IMR-90 (cell line): ENCODE measurements at regions not wholly inside any gene's neighbourhood (a gene's known extent, or its start where the extent isn't known, plus 50 kb on each side); places are given as distances from the start of the nearest gene placed in this dataset.
"Not testable (repeated sequence)": the region's sequence is repeated elsewhere in the genome, so short reads cannot be mapped to it uniquely, and the experiment has no call there.

Experiments
- ATAC-seq: fragments of 200-7000 bp; cut with Tn5 transposase; 2 replicates; pipeline ENCODE4 v1.9.1; 2020; ENCODE audit warnings: low read depth, mild to moderate bottlenecking, moderate library complexity
- BruUV-seq: library from RNA; stranded (reverse); fragments of 400-500 nt; replicated peaks from 2 replicates; lab custom pipeline; 2021; lab: Mats Ljungman, UMichigan
- CTCF ChIA-PET: fragments of 300-600 bp; formaldehyde crosslinking; extraction: SDS; loops from one replicate; lab custom pipeline; 2021; ENCODE audit warnings: antibody characterized with exemption; lab: Yijun Ruan, JAX
- POLR2A ChIA-PET: fragments of 300-600 bp; sonication (Branson Sonifier 250); formaldehyde crosslinking; loops from one replicate; lab custom pipeline; 2022; ENCODE audit warnings: antibody characterized with exemption; ENCODE audit not compliant: unreplicated experiment; lab: Charles Lee
- DNase-seq: peaks from one replicate; pipeline ENCODE4 v3.0.0; 2013
- H2AFZ ChIP-seq: replicated peaks from 2 replicates; pipeline ENCODE3; 2013; ENCODE audit warnings: low read length, mild to moderate bottlenecking; ENCODE audit not compliant: poor library complexity
- H2AK5ac ChIP-seq: 2 replicates; pipeline ENCODE4 v1.6.1; 2013; ENCODE audit warnings: low read depth, low read length, inconsistent platforms
- H2AK9ac ChIP-seq: replicated peaks from 2 replicates; pipeline ENCODE3; 2013; ENCODE audit warnings: mild to moderate bottlenecking, low read depth, low read length, moderate library complexity; ENCODE audit not compliant: poor library complexity
- H2BK120ac ChIP-seq: 2 replicates; pipeline ENCODE4 v1.6.1; 2013; ENCODE audit warnings: low read depth, low read length, inconsistent platforms
- H2BK15ac ChIP-seq: 3 replicates; pipeline ENCODE4 v1.6.1; 2013; ENCODE audit warnings: low read depth, low read length, inconsistent platforms
- H2BK20ac ChIP-seq: 2 replicates; pipeline ENCODE4 v1.6.1; 2013; ENCODE audit warnings: low read depth, mild to moderate bottlenecking, inconsistent platforms, low read length, moderate library complexity
- H2BK5ac ChIP-seq: 2 replicates; pipeline ENCODE4 v1.6.1; 2013; ENCODE audit warnings: mild to moderate bottlenecking, low read depth, low read length, inconsistent platforms; ENCODE audit not compliant: poor library complexity, severe bottlenecking
- H3K14ac ChIP-seq: replicated peaks from 2 replicates; pipeline ENCODE4 v1.6.1; 2013; ENCODE audit warnings: low read depth, low read length, inconsistent platforms
- H3K18ac ChIP-seq: 2 replicates; pipeline ENCODE4 v1.6.1; 2013; ENCODE audit warnings: low read depth, low read length, control low read depth
- H3K23ac ChIP-seq: 2 replicates; pipeline ENCODE4 v1.6.1; 2013; ENCODE audit warnings: low read depth, low read length, inconsistent platforms
- H3K27ac ChIP-seq: 2 replicates; pipeline ENCODE4 v1.5.1; 2013; ENCODE audit warnings: mild to moderate bottlenecking, control low read depth, low read length; ENCODE audit not compliant: insufficient read depth
- H3K27me3 ChIP-seq: 2 replicates; pipeline ENCODE4 v1.6.1; 2013; ENCODE audit warnings: low read length; ENCODE audit not compliant: control insufficient read depth, insufficient read depth
- H3K36me3 ChIP-seq: 2 replicates; pipeline ENCODE4 v1.6.1; 2013; ENCODE audit warnings: low read length, mixed read lengths; ENCODE audit not compliant: control insufficient read depth, insufficient read depth
- H3K4ac ChIP-seq: 2 replicates; pipeline ENCODE4 v1.6.1; 2013; ENCODE audit warnings: low read depth, low read length, inconsistent platforms
- H3K4me1 ChIP-seq: 2 replicates; pipeline ENCODE4 v1.6.1; 2013; ENCODE audit warnings: low read length, mixed read lengths; ENCODE audit not compliant: control insufficient read depth, insufficient read depth
- H3K4me2 ChIP-seq: 2 replicates; pipeline ENCODE4 v1.6.1; 2013; ENCODE audit warnings: low read depth, mild to moderate bottlenecking, control low read depth, low read length, moderate library complexity
- H3K4me3 ChIP-seq: 2 replicates; pipeline ENCODE4 v1.5.1; 2013; ENCODE audit warnings: low read depth, mild to moderate bottlenecking, control low read depth, low read length, moderate library complexity; ENCODE audit not compliant: insufficient read depth
- H3K56ac ChIP-seq: 2 replicates; pipeline ENCODE4 v1.6.1; 2013; ENCODE audit warnings: low read length, inconsistent platforms; ENCODE audit not compliant: insufficient read depth; ENCODE audit errors: extremely low read depth
- H3K79me1 ChIP-seq, 2 experiments: 2 replicates each; pipeline ENCODE4 v1.6.1; 2013; ENCODE audit warnings: low read length in 2 of 2, inconsistent platforms in 1 of 2, low read depth in 1 of 2
- H3K9ac ChIP-seq: 2 replicates; pipeline ENCODE4 v1.6.1; 2013; ENCODE audit warnings: low read depth, low read length, control low read depth
- H3K9me1 ChIP-seq: 2 replicates; pipeline ENCODE4 v1.6.1; 2013; ENCODE audit warnings: low read length, inconsistent platforms; ENCODE audit not compliant: insufficient read depth
- H3K9me3 ChIP-seq: 2 replicates; pipeline ENCODE4 v1.6.1; 2013; ENCODE audit warnings: low read length; ENCODE audit not compliant: control insufficient read depth, insufficient read depth
- H4K20me1 ChIP-seq: 2 replicates; pipeline ENCODE4 v1.6.1; 2013; ENCODE audit warnings: low read length, inconsistent platforms; ENCODE audit not compliant: insufficient read depth
- H4K5ac ChIP-seq: 2 replicates; pipeline ENCODE4 v1.6.1; 2013; ENCODE audit warnings: mild to moderate bottlenecking, low read depth, low read length, control low read depth
- H4K8ac ChIP-seq, 2 experiments: 2 replicates each; pipeline ENCODE4 v1.6.1; 2013; ENCODE audit warnings: low read depth in 2 of 2, low read length in 2 of 2, control low read depth in 1 of 2, inconsistent platforms in 1 of 2
- H4K91ac ChIP-seq: 2 replicates; pipeline ENCODE4 v1.6.1; 2013; ENCODE audit warnings: low read depth, low read length, inconsistent platforms; ENCODE audit not compliant: insufficient read depth
- WGBS, 2 experiments: methylation state at CpG; one replicate each; pipeline versions ENCODE4 v1.1.5 to v1.1.7; 2013; ENCODE audit warnings: missing lambda C conversion rate in 2 of 2; ENCODE audit not compliant: insufficient read length in 1 of 2; ENCODE audit errors: extremely low coverage in 2 of 2; 5-methylcytosine and 5-hydroxymethylcytosine counted together
- dilution Hi-C: fragments of 300-500 bp; cut with HindIII; formaldehyde crosslinking; loops from one replicate; pipeline ENCODE4 v1.14.3; 2018; ENCODE audit warnings: low sequenced_read_pairs; ENCODE audit not compliant: unreplicated experiment
- in situ Hi-C: fragments of 300-500 bp; cut with MboI; formaldehyde crosslinking; loops from 3 replicates; pipeline ENCODE4 v1.14.3; 2019; ENCODE audit warnings: low sequenced_read_pairs, inconsistent platforms, mixed read lengths
- intact Hi-C: fragments of 100-400 bp; cut with micrococcal nuclease; formaldehyde crosslinking; loops from 2 replicates; pipeline ENCODE4 v1.10.0; 2022

DNA sequence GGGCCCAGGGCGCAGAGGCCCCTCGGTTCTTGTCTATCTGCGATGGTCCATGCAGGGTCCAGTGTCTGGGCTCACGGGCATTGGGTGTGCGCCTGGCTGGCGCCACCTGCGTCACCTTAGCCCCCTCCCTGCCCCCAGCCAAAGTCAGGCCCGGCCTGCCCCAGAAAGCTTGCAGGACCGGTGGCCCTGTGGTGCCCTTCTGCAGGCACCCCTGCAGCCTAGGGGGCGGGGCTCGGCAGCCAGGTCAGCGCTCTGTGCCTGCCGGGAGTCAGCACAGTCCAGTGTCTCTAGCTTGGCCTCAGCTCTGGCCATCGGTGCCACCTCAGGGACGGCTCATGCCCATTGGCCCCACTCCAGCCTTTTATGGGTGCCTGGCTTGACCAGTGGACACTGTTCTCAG is 99.7 kb downstream of the TMEM121 start:
- BruUV-seq, H3K4me1 ChIP-seq, DNase-seq, POLR2A ChIA-PET, H4K91ac ChIP-seq, H3K18ac ChIP-seq, H2BK20ac ChIP-seq, CTCF ChIA-PET, dilution Hi-C loops, H2BK120ac ChIP-seq, H3K9me1 ChIP-seq, H3K79me1 ChIP-seq, H3K56ac ChIP-seq, H3K4me2 ChIP-seq, H2AFZ ChIP-seq, H2AK5ac ChIP-seq, H4K8ac ChIP-seq, H3K36me3 ChIP-seq, H2BK5ac ChIP-seq, H4K20me1 ChIP-seq, H3K4me3 ChIP-seq, intact Hi-C loops, H3K27me3 ChIP-seq, H3K9ac ChIP-seq, H3K4ac ChIP-seq, H3K14ac ChIP-seq, H4K5ac ChIP-seq, H2BK15ac ChIP-seq, ATAC-seq, H3K23ac ChIP-seq, in situ Hi-C loops, H2AK9ac ChIP-seq, H3K27ac ChIP-seq: not testable (repeated sequence)
- H3K9me3 ChIP-seq: peaks cover 13% of the 10 kb centered on the region; the same call in 1 of the 2 replicates
- WGBS, 2 experiments: no CpG with 5 or more reads among the region's 15 CpGs

DNA sequence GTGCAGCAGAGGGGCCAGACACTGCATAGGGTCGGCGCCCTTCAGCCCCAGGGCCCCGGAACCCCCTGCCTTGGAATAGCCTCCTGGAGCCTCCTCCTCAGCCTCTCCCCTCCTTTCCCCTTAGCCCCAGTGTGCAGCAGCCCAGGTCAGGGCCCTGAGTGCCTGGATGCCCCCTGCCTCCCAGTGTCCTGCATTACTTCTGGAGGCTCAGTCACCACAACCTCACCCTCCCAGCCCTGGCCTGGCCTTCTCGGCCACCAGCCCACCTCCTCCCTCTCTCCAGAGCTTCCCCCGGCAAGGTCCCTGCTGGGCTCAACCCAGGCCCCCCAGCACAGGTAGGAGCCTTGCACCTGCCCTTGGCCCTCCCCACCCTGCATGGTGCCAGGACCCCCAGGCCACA is 100.3 kb downstream of the TMEM121 start:
- H3K27me3 ChIP-seq, DNase-seq, H3K36me3 ChIP-seq, dilution Hi-C loops, BruUV-seq, H3K56ac ChIP-seq, H2BK120ac ChIP-seq, H2AFZ ChIP-seq, H4K20me1 ChIP-seq, CTCF ChIA-PET, H3K23ac ChIP-seq, H2BK15ac ChIP-seq, H3K4me2 ChIP-seq, H3K27ac ChIP-seq, H3K4me3 ChIP-seq, H2AK5ac ChIP-seq, H4K5ac ChIP-seq, H3K18ac ChIP-seq, H3K9me1 ChIP-seq, H3K4me1 ChIP-seq, H2AK9ac ChIP-seq, in situ Hi-C loops, H4K8ac ChIP-seq, ATAC-seq, H3K4ac ChIP-seq, H2BK5ac ChIP-seq, H3K9ac ChIP-seq, H3K79me1 ChIP-seq, POLR2A ChIA-PET, intact Hi-C loops, H3K14ac ChIP-seq, H2BK20ac ChIP-seq, H4K91ac ChIP-seq: not testable (repeated sequence)
- WGBS, 2 experiments: no CpG with 5 or more reads among the region's 5 CpGs
- H3K9me3 ChIP-seq: peaks cover 11% of the 10 kb centered on the region; the same call in 1 of the 2 replicates
